Sigmoid colon (tissue), 4 donors: ENCODE measurements at regions not wholly inside any gene's neighbourhood (a gene's known extent, or its start where the extent isn't known, plus 50 kb on each side); places are given as distances from the start of the nearest gene placed in this dataset.

Experiments used
- EP300 ChIP-seq, 4 donors: sonication (generic); formaldehyde crosslinking; IDR thresholded peaks; one replicate each; pipeline ENCODE4 v1.6.1; 2017; ENCODE audit warnings: antibody characterized with exemption in 4 of 4
- TF ChIP-seq, protein P1 (sequence below), 4 experiments: fragments of 450-650 bp in 3 of 4; fragments of 200-600 bp in 1 of 4; IDR thresholded peaks; one replicate each; pipeline ENCODE4 v1.5.1; 2016 to 2019; ENCODE audit warnings: antibody characterized with exemption in 4 of 4, mild to moderate bottlenecking in 3 of 4, moderate library complexity in 2 of 4

- TF ChIP-seq EP300 (IDR thresholded peaks at IDR 0.05) = no peak
- TF ChIP-seq, protein P1, sequence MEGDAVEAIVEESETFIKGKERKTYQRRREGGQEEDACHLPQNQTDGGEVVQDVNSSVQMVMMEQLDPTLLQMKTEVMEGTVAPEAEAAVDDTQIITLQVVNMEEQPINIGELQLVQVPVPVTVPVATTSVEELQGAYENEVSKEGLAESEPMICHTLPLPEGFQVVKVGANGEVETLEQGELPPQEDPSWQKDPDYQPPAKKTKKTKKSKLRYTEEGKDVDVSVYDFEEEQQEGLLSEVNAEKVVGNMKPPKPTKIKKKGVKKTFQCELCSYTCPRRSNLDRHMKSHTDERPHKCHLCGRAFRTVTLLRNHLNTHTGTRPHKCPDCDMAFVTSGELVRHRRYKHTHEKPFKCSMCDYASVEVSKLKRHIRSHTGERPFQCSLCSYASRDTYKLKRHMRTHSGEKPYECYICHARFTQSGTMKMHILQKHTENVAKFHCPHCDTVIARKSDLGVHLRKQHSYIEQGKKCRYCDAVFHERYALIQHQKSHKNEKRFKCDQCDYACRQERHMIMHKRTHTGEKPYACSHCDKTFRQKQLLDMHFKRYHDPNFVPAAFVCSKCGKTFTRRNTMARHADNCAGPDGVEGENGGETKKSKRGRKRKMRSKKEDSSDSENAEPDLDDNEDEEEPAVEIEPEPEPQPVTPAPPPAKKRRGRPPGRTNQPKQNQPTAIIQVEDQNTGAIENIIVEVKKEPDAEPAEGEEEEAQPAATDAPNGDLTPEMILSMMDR (IDR thresholded peaks at IDR 0.05) = no peak
Observed at GRCh38 chr2:58574873-58575272, 333.7 kb upstream of the FANCL start.
